ENCODE measurements at regions not wholly inside any gene's neighbourhood (a gene's known extent, or its start where the extent isn't known, plus 50 kb on each side); places are given as distances from the start of the nearest gene placed in this dataset.
"Not testable (repeated sequence)": the region's sequence is repeated elsewhere in the genome, so short reads cannot be mapped to it uniquely, and the experiment has no call there.

- Histone ChIP-seq H3K27ac (ENCODE audit: low read depth, low read length) (no peak overlapping the region), H3K4me3 (ENCODE audit: insufficient read depth, low read depth, low read length) (no peak overlapping the region), H3K4me2 (ENCODE audit: low read length) (no peak overlapping the region), H4K20me1 (ENCODE audit: insufficient read depth, low read length) (no peaks in the 10 kb centered on the region), H2AFZ (ENCODE audit: low read depth, low read length) (no peak overlapping the region), H3K4me1 (ENCODE audit: insufficient read depth, low read length) (no peaks in the 10 kb centered on the region), H3K9ac (ENCODE audit: low read length) (no peak overlapping the region), H3K27me3 (ENCODE audit: insufficient read depth, low read length) (no peaks in the 10 kb centered on the region), H3K79me2 (ENCODE audit: insufficient read depth, low read length) (no peaks in the 10 kb centered on the region), H3K9me3 (ENCODE audit: insufficient read depth, low read depth, low read length) (no peaks in the 10 kb centered on the region), H3K36me3 (ENCODE audit: insufficient read depth, low read length) (no peaks in the 10 kb centered on the region)
- H3K9me3 Mint-ChIP-seq (ENCODE audit: unreplicated experiment): peaks cover 6% of the 10 kb centered on the region
- H3K27me3 Mint-ChIP-seq (ENCODE audit: low read depth, unreplicated experiment): no peaks in the 10 kb centered on the region
- no peak for TF ChIP-seq CTCF (IDR thresholded peaks at IDR 0.05; ENCODE audit: insufficient read depth, low read depth, low read length)
- TF ChIP-seq EZH2 (IDR thresholded peaks at IDR 0.05; ENCODE audit: insufficient read depth, low read length): no peak
- H3K36me3 Mint-ChIP-seq (ENCODE audit: low read depth, unreplicated experiment): no peaks in the 10 kb centered on the region
- H3K4me1 Mint-ChIP-seq (ENCODE audit: low read depth, unreplicated experiment): peaks cover 4% of the 10 kb centered on the region
- DNase-seq (ENCODE audit: low read depth) (no peak), FAIRE-seq (no peak)
- no peak overlapping the region for H3K4me3 Mint-ChIP-seq (ENCODE audit: unreplicated experiment)
- no peak overlapping the region for H3K27ac Mint-ChIP-seq (ENCODE audit: unreplicated experiment)
These were observed 119.4 kb downstream of the BLID start for GRCh38 chr11:121996574-121996973.

- no peak overlapping the region for H3K27ac Mint-ChIP-seq (ENCODE audit: unreplicated experiment)
- Histone ChIP-seq H3K36me3 (ENCODE audit: insufficient read depth, low read length) (no peaks in the 10 kb centered on the region), H3K27me3 (ENCODE audit: insufficient read depth, low read length) (no peaks in the 10 kb centered on the region), H3K4me2 (ENCODE audit: low read length) (no peak overlapping the region), H3K4me1 (ENCODE audit: insufficient read depth, low read length) (no peaks in the 10 kb centered on the region), H4K20me1 (ENCODE audit: insufficient read depth, low read length) (no peaks in the 10 kb centered on the region), H3K4me3 (ENCODE audit: insufficient read depth, low read depth, low read length) (no peak overlapping the region), H3K27ac (ENCODE audit: low read depth, low read length) (no peak overlapping the region), H3K79me2 (ENCODE audit: insufficient read depth, low read length) (no peaks in the 10 kb centered on the region), H3K9me3 (ENCODE audit: insufficient read depth, low read depth, low read length) (no peaks in the 10 kb centered on the region), H3K9ac (ENCODE audit: low read length) (no peak overlapping the region), H2AFZ (ENCODE audit: low read depth, low read length) (no peak overlapping the region)
- no peaks in the 10 kb centered on the region for H3K9me3 Mint-ChIP-seq (ENCODE audit: unreplicated experiment)
- DNase-seq (ENCODE audit: low read depth) (no peak), FAIRE-seq (no peak)
- peaks cover 5% of the 10 kb centered on the region for H3K27me3 Mint-ChIP-seq (ENCODE audit: low read depth, unreplicated experiment)
- H3K4me3 Mint-ChIP-seq (ENCODE audit: unreplicated experiment): no peak overlapping the region
- H3K4me1 Mint-ChIP-seq (ENCODE audit: low read depth, unreplicated experiment): no peaks in the 10 kb centered on the region
- no peaks in the 10 kb centered on the region for H3K36me3 Mint-ChIP-seq (ENCODE audit: low read depth, unreplicated experiment)
- TF ChIP-seq EZH2 (IDR thresholded peaks at IDR 0.05; ENCODE audit: insufficient read depth, low read length): no peak
- no peak for TF ChIP-seq CTCF (IDR thresholded peaks at IDR 0.05; ENCODE audit: insufficient read depth, low read depth, low read length)
These were observed 132.1 kb downstream of the BLID start for GRCh38 chr11:121983901-121984300.

- not testable (repeated sequence) for H3K36me3 ChIP-seq (ENCODE audit: insufficient read depth, low read length); H4K20me1 ChIP-seq (ENCODE audit: insufficient read depth, low read length); H3K27me3 ChIP-seq (ENCODE audit: insufficient read depth, low read length); H3K4me3 Mint-ChIP-seq (ENCODE audit: unreplicated experiment); H3K9me3 ChIP-seq (ENCODE audit: insufficient read depth, low read depth, low read length); H3K9me3 Mint-ChIP-seq (ENCODE audit: unreplicated experiment); H3K36me3 Mint-ChIP-seq (ENCODE audit: low read depth, unreplicated experiment); H3K4me1 ChIP-seq (ENCODE audit: insufficient read depth, low read length); H3K4me3 ChIP-seq (ENCODE audit: insufficient read depth, low read depth, low read length); H3K79me2 ChIP-seq (ENCODE audit: insufficient read depth, low read length); H3K27ac Mint-ChIP-seq (ENCODE audit: unreplicated experiment); H3K9ac ChIP-seq (ENCODE audit: low read length); H2AFZ ChIP-seq (ENCODE audit: low read depth, low read length); H3K4me2 ChIP-seq (ENCODE audit: low read length); H3K27me3 Mint-ChIP-seq (ENCODE audit: low read depth, unreplicated experiment); H3K27ac ChIP-seq (ENCODE audit: low read depth, low read length); H3K4me1 Mint-ChIP-seq (ENCODE audit: low read depth, unreplicated experiment); FAIRE-seq
- DNase-seq (ENCODE audit: low read depth): peak; percentile 20
These were observed 138.1 kb downstream of the BLID start for GRCh38 chr11:121977914-121978313.

All from astrocyte (in vitro differentiated cells and primary cell).